SIG-M5 (cell line): ENCODE measurements at regions not wholly inside any gene's neighbourhood (a gene's known extent, or its start where the extent isn't known, plus 50 kb on each side); places are given as distances from the start of the nearest gene placed in this dataset.
A peak's percentile ranks its signal among the peaks of the same experiment; 100 is the strongest.

Experiments
- DNase-seq: peaks from one replicate; lab custom pipeline; 2025; lab: John Stamatoyannopoulos, UW

- DNase-seq: no peak
These were observed 235.6 kb upstream of the PRDM1 start for GRCh38 chr6:105850261-105851112.

GRCh38 chr6:105849746-105850145 lies 236.4 kb upstream of the PRDM1 start:
- no peak for DNase-seq

GRCh38 chr6:105847433-105847832 lies 238.7 kb upstream of the PRDM1 start:
- no peak for DNase-seq

- DNase-seq: no peak
These were observed 241.8 kb upstream of the PRDM1 start for GRCh38 chr6:105844275-105844883.

- no peak for DNase-seq
These were observed 246.9 kb upstream of the PRDM1 start for GRCh38 chr6:105839266-105839665.

GRCh38 chr6:105838171-105838570 lies 248.0 kb upstream of the PRDM1 start:
- no peak for DNase-seq

DNA sequence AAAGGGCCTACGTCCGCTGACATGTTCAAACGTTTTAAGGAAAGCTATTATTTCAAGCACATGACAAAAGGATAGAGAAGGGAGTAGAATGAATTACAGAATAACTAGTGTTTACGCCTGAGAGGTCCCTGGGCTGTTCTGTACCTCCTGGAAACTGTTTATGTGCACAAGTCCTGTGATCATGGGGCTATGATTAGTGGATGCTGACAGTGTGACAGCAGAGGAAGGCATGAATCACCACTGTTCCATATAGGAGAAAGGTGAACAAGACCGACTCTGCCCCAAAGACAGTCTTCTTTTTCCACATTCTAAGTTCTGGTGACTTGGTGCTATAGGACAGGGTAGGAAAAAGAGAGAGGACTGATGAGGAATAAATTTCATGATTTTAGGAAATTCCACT lies 249.2 kb upstream of the PRDM1 start:
- no peak for DNase-seq

DNA sequence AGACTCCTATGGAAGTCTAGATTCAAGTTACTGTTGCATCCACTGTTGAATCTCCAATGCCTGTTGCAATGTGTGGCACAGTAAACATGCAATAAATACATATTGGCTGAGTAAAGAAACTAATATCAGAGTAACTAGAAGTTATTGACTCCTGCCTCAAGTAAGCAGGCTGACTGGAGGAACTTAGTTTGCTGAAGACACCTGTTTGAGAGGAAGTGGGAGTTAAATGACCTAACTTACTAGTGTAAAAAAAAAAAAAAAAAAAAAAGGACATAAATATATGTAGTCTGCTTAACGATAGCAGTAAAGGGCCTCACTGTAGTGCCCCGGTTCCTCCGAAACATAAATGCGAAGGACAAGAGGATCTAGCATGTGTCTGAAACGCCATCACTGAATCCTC lies 249.8 kb upstream of the PRDM1 start:
- no peak for DNase-seq

DNA sequence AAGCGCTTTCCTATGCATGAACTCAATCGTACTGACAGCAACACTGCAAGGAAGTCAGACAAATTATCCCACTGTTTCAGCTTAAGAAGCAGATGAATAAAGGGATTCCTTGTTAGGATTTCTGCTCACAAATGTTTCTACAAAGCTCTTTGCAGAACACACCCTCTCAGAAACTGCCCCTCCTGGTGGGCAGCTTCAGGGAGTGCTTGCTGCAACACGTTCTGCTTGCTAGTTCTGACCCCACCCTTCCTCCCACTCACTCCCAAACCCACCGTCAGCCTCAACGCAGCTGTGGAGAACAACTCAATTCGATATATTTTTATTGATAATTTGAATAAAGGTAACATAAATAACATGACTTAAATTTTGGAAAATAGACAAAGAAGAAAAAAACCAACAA lies 250.8 kb upstream of the PRDM1 start:
- DNase-seq: no peak

DNA sequence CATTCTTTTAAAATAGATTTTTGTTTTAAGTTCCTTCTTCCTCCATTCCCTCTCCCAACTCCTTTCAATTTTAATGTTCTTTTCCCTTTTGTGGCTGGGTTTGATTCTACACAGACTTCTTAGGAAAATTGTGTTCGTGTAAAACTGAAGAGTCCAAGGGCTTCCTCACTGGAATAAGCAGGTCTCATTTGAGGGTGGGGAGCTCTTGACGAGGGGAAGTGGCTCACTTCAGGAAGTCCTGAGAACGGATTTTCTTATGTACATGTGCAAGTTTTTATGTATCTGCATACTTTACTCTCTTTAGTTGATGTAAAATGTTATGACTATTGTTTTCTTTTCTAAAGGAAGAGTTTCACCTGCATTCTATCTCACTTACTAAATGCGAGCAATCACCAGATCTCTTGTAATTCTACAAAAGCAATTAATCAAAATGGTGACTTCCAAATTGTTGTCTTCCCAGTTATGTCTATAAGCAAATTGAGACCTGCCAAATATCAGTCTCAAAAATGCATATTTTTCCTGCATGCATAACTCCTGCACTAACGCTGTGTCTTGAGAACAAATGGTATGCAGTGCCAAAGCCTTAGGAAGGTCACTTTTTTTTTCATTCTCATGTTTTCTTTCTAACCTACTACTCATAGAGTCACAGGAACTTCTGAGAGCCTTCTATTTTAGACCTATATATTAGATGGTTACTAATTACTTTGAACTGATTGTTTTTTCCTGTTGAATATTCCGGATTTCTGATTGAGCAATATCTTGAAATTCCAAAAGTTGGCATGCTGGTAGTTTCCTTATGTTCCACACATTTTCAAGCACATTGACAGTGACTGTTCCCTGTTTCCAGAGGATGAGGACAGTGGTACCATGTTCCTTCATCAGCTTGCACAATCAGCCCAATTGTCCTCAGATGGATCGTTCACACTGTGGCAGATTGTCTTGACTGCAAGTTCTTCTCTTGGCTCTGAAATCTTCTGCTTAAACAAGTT lies 251.9 kb upstream of the PRDM1 start:
- DNase-seq: no peak

- peak; percentile 15 for DNase-seq
These were observed 253.8 kb upstream of the PRDM1 start for GRCh38 chr6:105832313-105832761.

DNA sequence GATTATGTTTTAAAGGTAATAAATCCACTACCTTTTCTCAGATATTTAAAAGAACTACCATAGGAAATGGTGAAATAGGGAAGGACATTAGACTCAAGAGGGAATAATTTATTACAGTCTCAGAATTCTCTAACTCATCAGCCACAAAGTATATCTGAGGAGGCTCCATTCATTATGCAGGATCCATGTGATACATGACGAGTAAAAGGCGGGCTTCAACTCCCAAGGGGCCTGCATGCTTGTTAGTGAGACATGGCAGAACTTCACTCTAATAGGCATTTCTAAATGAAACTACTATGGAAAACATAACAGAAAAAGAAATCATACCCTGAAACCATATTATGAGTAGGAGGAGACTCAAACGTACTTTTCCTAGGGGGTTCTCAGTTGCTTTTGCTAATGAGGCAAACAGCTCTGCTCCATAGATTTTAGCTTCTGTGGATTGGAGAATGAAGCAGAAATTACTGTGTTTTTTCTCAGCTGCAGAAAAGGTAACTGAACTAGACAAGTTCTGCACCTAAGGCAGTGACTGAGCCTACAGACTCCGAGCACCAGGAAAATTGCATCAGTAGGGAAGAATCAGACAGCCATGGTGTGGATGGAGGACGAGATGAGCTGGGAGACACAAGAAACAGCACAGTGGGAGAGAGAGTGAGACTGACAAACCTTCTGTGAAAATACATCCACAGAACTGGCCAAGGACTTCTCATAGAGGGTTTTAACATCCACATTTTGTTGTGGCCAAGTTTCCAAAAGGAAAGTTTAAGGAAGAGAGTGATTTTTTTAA lies 254.6 kb upstream of the PRDM1 start:
- no peak for DNase-seq

DNA sequence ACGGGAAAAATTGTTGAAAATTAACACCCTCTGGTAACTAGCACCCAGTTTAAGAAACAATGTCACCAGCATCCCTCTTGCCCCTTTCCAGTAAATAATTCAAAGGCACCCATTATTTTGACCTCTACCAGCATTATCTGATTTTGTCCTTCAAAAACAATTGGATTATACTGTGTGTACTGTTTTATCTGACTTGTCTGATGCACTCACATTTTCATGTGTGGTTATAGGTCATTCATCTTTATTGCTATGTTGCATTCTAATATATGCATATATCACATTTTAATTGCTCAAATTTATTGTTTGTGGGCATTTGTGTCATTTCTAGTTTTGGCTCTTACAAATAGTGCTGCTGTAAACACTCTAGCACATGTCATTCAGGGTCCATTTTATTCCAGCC lies 260.9 kb upstream of the PRDM1 start:
- no peak for DNase-seq

- DNase-seq: no peak
These were observed 261.4 kb upstream of the PRDM1 start for GRCh38 chr6:105824732-105825131.

DNA sequence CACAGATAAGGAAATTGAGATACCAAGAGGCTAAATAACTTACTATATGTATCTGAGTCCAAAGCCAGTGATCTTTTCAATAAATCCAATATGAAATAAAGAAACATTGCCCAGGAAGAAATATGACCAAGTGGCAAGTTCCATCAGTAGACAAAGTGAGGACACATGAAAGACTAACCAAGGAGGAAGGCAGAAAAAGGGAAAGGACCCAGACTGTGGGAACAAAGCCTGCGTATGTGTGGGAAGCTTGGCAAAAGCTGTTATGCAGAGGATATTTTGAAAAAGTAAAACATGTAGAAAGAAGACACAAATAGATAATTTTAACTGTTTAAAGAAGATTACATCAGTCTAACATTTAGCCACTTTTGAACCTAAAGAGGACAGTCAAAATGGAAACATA lies 264.4 kb upstream of the PRDM1 start:
- no peak for DNase-seq

- no peak for DNase-seq
These were observed 265.1 kb upstream of the PRDM1 start for GRCh38 chr6:105821027-105821426.

DNA sequence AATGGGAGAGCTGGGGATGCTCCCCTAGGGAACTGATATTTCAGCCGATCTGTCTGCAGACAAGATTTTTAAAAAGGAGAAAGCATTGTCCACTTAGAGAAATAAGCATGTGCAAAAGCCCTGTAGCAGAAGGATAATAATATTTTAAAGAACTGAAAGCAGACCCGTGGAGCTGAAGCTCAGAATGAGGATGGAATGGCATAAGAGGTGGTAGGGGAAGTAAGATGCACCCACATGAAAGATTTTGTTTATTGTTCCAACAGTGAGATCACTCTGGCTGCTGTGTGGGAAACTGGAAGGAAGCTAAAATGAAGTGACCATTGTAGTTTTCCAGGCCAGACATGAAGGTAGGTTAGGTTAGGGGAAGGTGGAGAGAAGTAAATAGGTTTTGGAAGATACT lies 266.4 kb upstream of the PRDM1 start:
- DNase-seq: no peak

DNA sequence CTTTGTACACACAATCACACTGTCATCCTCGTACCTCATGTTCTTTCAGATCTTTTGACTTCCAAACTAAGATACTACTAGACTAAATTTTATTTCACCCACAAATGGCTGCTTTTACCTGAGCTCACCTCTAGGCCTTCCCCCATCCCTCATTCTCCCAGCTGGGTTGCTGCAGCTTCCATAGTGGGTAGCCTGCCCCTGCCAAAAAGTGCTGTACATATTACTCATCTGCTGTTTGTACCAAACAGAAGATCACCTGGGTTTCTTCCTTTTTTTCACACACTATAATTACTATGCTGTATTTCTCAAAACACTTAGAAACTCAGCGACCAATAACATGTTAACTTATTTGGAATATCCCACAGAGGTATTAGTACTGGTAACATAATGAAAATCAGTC lies 267.6 kb upstream of the PRDM1 start:
- no peak for DNase-seq

GRCh38 chr6:105817961-105818360 lies 268.2 kb upstream of the PRDM1 start:
- DNase-seq: no peak

DNA sequence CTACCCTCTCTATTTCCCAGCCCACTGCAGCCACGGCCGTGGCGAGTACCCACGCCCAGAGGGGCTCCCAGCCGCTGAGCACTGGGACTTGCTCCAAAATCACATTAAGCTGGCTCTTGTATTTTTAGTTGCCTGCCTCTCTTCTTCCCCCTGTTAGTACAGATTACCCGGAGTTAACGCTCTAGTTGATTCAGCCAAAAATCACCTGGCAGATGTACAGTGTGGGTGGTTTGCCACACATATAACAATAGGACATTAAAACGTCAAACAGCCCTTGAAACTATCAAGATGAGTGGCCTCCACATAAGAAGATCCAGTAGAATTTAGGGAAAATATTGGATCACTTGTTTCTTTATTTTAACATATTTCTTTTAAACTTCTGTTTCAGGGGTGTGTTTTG lies 268.8 kb upstream of the PRDM1 start:
- DNase-seq: no peak

DNA sequence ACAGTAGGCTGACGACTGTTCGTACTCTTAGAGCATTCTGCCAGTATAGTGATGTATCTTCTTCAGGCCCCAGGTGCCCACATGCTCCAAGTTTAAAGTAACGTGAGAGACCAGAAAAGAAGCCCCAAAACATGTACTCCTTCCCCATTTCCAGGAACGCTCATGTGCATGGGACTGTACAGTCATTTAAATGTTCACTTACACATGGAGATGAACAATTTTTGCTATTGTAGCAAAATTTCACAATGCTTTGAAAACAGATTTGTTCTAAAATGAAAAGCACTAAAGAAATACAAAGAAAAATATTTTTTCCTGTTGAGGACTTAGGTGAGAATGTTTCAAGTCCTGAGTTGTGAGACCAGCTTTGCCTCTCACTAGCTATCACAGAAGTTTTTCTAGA lies 269.3 kb upstream of the PRDM1 start:
- no peak for DNase-seq
